ENCODE measurements at regions not wholly inside any gene's neighbourhood (a gene's known extent, or its start where the extent isn't known, plus 50 kb on each side); places are given as distances from the start of the nearest gene placed in this dataset.

GRCh38 chr2:239544143-239544917 lies 143.5 kb upstream of the HDAC4 start:
- TF ChIP-seq REST (IDR thresholded peaks at IDR 0.05; ENCODE audit: insufficient read depth in 1 of 2, low read depth in 2 of 2, low read length in 2 of 2): no peak
- no peak for TF ChIP-seq POLR2AphosphoS5 (IDR thresholded peaks at IDR 0.05; ENCODE audit: low read depth, low read length)
- TF ChIP-seq TAF1 (IDR thresholded peaks at IDR 0.05; ENCODE audit: borderline replicate concordance, insufficient read depth, low read length): no peak
- TF ChIP-seq SIN3A (IDR thresholded peaks at IDR 0.05; ENCODE audit: borderline replicate concordance, insufficient read depth, low read length): no peak
- no peak for TF ChIP-seq FOXP2 (optimal IDR thresholded peaks at IDR 0.05; ENCODE audit: borderline replicate concordance, extremely low read depth, extremely low read length, insufficient read depth)
